ENCODE measurements at regions not wholly inside any gene's neighbourhood (a gene's known extent, or its start where the extent isn't known, plus 50 kb on each side); places are given as distances from the start of the nearest gene placed in this dataset.

GRCh38 chr1:192877283-192877886 lies 68.5 kb downstream of the RGS2 start:
- TF ChIP-seq CTCF (IDR thresholded peaks at IDR 0.05 in 4 of 5, conservative IDR thresholded peaks at IDR 0.05 in 1 of 5) (no peak), POLR2A (IDR thresholded peaks at IDR 0.05) (no peak)
